Nucleus accumbens (tissue), 56 donors: ENCODE measurements at regions not wholly inside any gene's neighbourhood (a gene's known extent, or its start where the extent isn't known, plus 50 kb on each side); places are given as distances from the start of the nearest gene placed in this dataset.
"Not testable (repeated sequence)": the region's sequence is repeated elsewhere in the genome, so short reads cannot be mapped to it uniquely, and the experiment has no call there.

Experiments used
- DNase-seq, 56 donors: peaks; one replicate each; lab custom pipeline; 2025; lab: John Stamatoyannopoulos, UW

- no peak for DNase-seq
These were observed 74.6 kb upstream of the LRFN2 start for GRCh38 chr6:40661726-40662125.

GRCh38 chr6:40656772-40657171, 69.6 kb upstream of the LRFN2 start:
- DNase-seq, result not testable (repeated sequence)

- no peak for DNase-seq
These were observed 67.7 kb upstream of the LRFN2 start for GRCh38 chr6:40654828-40655227.

DNA sequence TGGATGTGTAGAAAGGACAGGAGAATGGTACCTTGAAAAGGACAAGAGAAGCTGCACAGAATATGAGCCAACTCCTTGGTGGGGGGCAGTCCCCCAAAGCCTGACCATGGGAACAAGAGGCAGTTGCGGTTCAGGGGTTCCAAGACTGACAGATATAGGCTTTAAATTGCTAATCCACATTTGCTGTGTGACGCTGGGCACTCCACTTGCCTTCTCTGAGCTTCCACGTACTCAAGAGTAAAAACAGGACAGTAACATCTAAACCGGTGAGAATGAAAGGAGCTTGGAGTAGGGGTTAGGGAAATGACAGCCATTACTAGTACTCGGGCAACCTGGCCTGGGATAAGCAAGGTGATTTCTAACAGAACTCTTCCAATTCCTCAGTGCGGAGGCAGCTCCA, 57.9 kb upstream of the LRFN2 start:
- no peak for DNase-seq

GRCh38 chr6:40642837-40643236, 55.7 kb upstream of the LRFN2 start:
- no peak for DNase-seq

DNA sequence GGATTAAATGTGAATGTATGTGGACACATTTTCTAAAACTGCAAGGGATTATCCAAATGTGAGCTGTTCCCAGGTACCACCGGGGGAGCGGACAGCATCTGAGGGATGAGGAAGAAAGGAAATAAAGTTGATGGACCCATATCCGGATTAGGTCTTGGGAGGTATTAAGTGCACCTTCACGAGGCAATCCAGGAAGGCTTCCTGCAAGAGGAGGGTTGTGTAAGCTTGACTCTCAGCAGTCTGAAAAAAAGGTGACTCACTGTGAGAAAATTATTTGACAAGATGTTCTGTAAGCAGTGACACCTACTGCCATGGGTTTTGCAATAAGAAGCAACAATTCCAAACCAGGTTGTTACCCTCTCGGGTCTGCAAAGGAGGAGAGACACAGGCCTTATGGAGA, 55.0 kb upstream of the LRFN2 start:
- DNase-seq, result no peak

GRCh38 chr6:40640599-40641227, 53.5 kb upstream of the LRFN2 start:
- DNase-seq, result peak in 4 of 56 donors; percentile 1 to 28 (median 13)
